HepG2 (cell line): ENCODE measurements at regions not wholly inside any gene's neighbourhood (a gene's known extent, or its start where the extent isn't known, plus 50 kb on each side); places are given as distances from the start of the nearest gene placed in this dataset.

Experiments used
- ATAC-seq: fragments of 200-7000 bp; cut with Tn5 transposase; 3 replicates; pipeline ENCODE4 v1.9.1; 2020; ENCODE audit warnings: mild to moderate bottlenecking, moderate library complexity
- BruUV-seq: library from RNA; stranded (reverse); fragments of 400-500 nt; replicated peaks from 2 replicates; lab custom pipeline; 2021; lab: Mats Ljungman, UMichigan
- CTCF ChIA-PET: fragments of 300-600 bp; formaldehyde crosslinking; extraction: SDS; loops from one replicate; lab custom pipeline; 2021; ENCODE audit warnings: low total read pairs, inconsistent platforms, low intra/inter-chr PET ratio; lab: Yijun Ruan, JAX
- POLR2A ChIA-PET: fragments of 350-600 bp; sonication (Branson Sonifier 250); formaldehyde crosslinking; loops from one replicate; lab custom pipeline; 2020; ENCODE audit warnings: antibody characterized with exemption, inconsistent platforms; lab: Yijun Ruan, JAX
- DNase-seq: peaks from one replicate; pipeline ENCODE4 v3.0.0-alpha.2; 2015; ENCODE audit warnings: low spot score
- FAIRE-seq: peaks from 3 replicates; lab custom pipeline; 2011; peaks lifted over from hg19 to GRCh38; lab: Jason Lieb, UNC
- H2AFZ ChIP-seq: one replicate; pipeline ENCODE4 v1.6.1; 2011; ENCODE audit warnings: low read length, inconsistent platforms
- H3K27ac ChIP-seq: fragments of 300-600 bp; 3 replicates; pipeline ENCODE4 v1.8.0; 2011; ENCODE audit warnings: mixed run types, mild to moderate bottlenecking, mixed read lengths, low read length, inconsistent platforms; ENCODE audit not compliant: insufficient read depth; ENCODE audit errors: extremely low read length
- H3K27me3 ChIP-seq, 2 experiments: fragments of 200-600 bp in 1 of 2; 2 replicates in 1 of 2; 3 replicates in 1 of 2; pipeline versions ENCODE4 v1.6.0 to v1.8.0; 2011; ENCODE audit warnings: low read length in 2 of 2, mild to moderate bottlenecking in 2 of 2, moderate library complexity in 2 of 2, inconsistent platforms in 1 of 2; ENCODE audit not compliant: insufficient read depth in 2 of 2, control insufficient read depth in 1 of 2
- H3K36me3 ChIP-seq, 2 experiments: fragments of 200-600 bp in 1 of 2; replicated peaks in 1 of 2; 2 replicates in 1 of 2; 3 replicates in 1 of 2; pipeline versions ENCODE4 v1.5.1 to v1.8.0; 2011; ENCODE audit warnings: low read length in 2 of 2, inconsistent platforms in 1 of 2; ENCODE audit not compliant: insufficient read depth in 2 of 2, control insufficient read depth in 1 of 2
- H3K4me1 ChIP-seq: 2 replicates; pipeline ENCODE4 v1.5.1; 2012; ENCODE audit warnings: low read length, inconsistent platforms; ENCODE audit not compliant: insufficient read depth
- H3K4me2 ChIP-seq: 2 replicates; pipeline ENCODE4 v1.6.0; 2011; ENCODE audit warnings: low read depth, low read length, inconsistent platforms
- H3K4me3 ChIP-seq, 3 experiments: fragments of 200-600 bp in 1 of 3; sonication (generic), shearing (Covaris generic) in 1 of 3; replicated peaks in 1 of 3; 2 replicates each; pipeline ENCODE4 v1.5.1; 2011 to 2016; ENCODE audit warnings: low read length in 3 of 3, inconsistent platforms in 2 of 3, low read depth in 2 of 3, mild to moderate bottlenecking in 2 of 3, control low read depth in 1 of 3, mixed read lengths in 1 of 3; ENCODE audit not compliant: insufficient read depth in 1 of 3
- H3K79me2 ChIP-seq: one replicate; pipeline ENCODE4 v1.6.1; 2011; ENCODE audit warnings: low read length, inconsistent platforms; ENCODE audit not compliant: insufficient read depth
- H3K9ac ChIP-seq: 2 replicates; pipeline ENCODE4 v1.6.0; 2011; ENCODE audit warnings: mild to moderate bottlenecking, low read depth, low read length, inconsistent platforms; ENCODE audit not compliant: insufficient read depth
- H3K9me3 ChIP-seq: 2 replicates; pipeline ENCODE4 v1.5.1; 2012; ENCODE audit warnings: mild to moderate bottlenecking, low read length
- H4K20me1 ChIP-seq: 2 replicates; pipeline ENCODE4 v1.6.0; 2011; ENCODE audit warnings: inconsistent platforms, mild to moderate bottlenecking, low read length, moderate library complexity; ENCODE audit not compliant: insufficient read depth
- ASH2L ChIP-seq: fragments of 300-600, 200-600 bp; sonication (generic); IDR thresholded peaks from 2 replicates; pipeline ENCODE4 v1.7.0; 2017; ENCODE audit warnings: low read depth, mild to moderate bottlenecking, moderate library complexity, mixed read lengths, low read length; ENCODE audit not compliant: insufficient read length
- DBP ChIP-seq: sonication (generic); formaldehyde crosslinking; IDR thresholded peaks from 2 replicates; pipeline ENCODE4 v1.4.0; 2020; ENCODE audit warnings: missing genetic modification reagents; ENCODE audit errors: not compliant biosample characterization
- FOXO1 ChIP-seq: sonication (generic); formaldehyde crosslinking; IDR thresholded peaks from 2 replicates; pipeline ENCODE4 v1.4.0; 2020; ENCODE audit warnings: missing genetic modification reagents
- MXD1 ChIP-seq: sonication (generic); formaldehyde crosslinking; IDR thresholded peaks from 2 replicates; pipeline ENCODE4 v1.4.0; 2020; ENCODE audit warnings: mild to moderate bottlenecking, missing genetic modification reagents
- NFE2 ChIP-seq: sonication (generic); formaldehyde crosslinking; IDR thresholded peaks from 2 replicates; pipeline ENCODE4 v1.4.0; 2020; ENCODE audit warnings: missing genetic modification reagents
- NR2F2 ChIP-seq: IDR thresholded peaks from 2 replicates; pipeline ENCODE4 v1.6.1; 2012; ENCODE audit warnings: low read depth, inconsistent platforms, borderline replicate concordance
- PBX3 ChIP-seq: sonication (generic); formaldehyde crosslinking; IDR thresholded peaks from 2 replicates; pipeline ENCODE4 v1.8.1; 2023; ENCODE audit warnings: missing genetic modification reagents, inconsistent platforms, borderline replicate concordance
- RBAK ChIP-seq: sonication (generic); formaldehyde crosslinking; IDR thresholded peaks from 2 replicates; pipeline ENCODE4 v1.5.1; 2020; ENCODE audit warnings: mild to moderate bottlenecking, missing genetic modification reagents
- RXRB ChIP-seq: IDR thresholded peaks from 2 replicates; pipeline ENCODE4 v1.6.1; 2016; ENCODE audit warnings: borderline replicate concordance, missing genetic modification reagents, missing compliant biosample characterization
- SATB2 ChIP-seq: sonication (generic); formaldehyde crosslinking; IDR thresholded peaks from 2 replicates; pipeline ENCODE4 v1.5.0; 2020; ENCODE audit warnings: missing genetic modification reagents
- SOX6 ChIP-seq, 2 experiments: fragments of 450-650 bp in 1 of 2; sonication (generic) in 1 of 2; formaldehyde crosslinking in 1 of 2; IDR thresholded peaks; 2 replicates each; pipeline versions ENCODE4 v1.4.0 to v1.6.1; 2017 to 2020; ENCODE audit warnings: antibody characterized with exemption in 1 of 2, mild to moderate bottlenecking in 1 of 2, missing genetic modification reagents in 1 of 2
- TBL1XR1 ChIP-seq: fragments of 150-350 bp; IDR thresholded peaks from 2 replicates; pipeline ENCODE4 v1.6.1; 2014; ENCODE audit warnings: borderline replicate concordance, low read length; ENCODE audit not compliant: partially characterized antibody
- TCF7 ChIP-seq: sonication (generic); IDR thresholded peaks from 2 replicates; pipeline ENCODE4 v1.6.1; 2016; ENCODE audit warnings: antibody characterized with exemption, low read depth
- ZNF484 ChIP-seq: sonication (generic); formaldehyde crosslinking; IDR thresholded peaks from 2 replicates; pipeline ENCODE4 v1.5.1; 2020; ENCODE audit warnings: mild to moderate bottlenecking, low read depth, missing genetic modification reagents, borderline replicate concordance
- ZNF607 ChIP-seq: sonication (generic); formaldehyde crosslinking; IDR thresholded peaks from 2 replicates; pipeline ENCODE4 v1.5.1; 2020; ENCODE audit warnings: missing genetic modification reagents, mild to moderate bottlenecking, borderline replicate concordance
- ZXDC ChIP-seq: sonication (generic); formaldehyde crosslinking; IDR thresholded peaks from 2 replicates; pipeline ENCODE4 v1.5.0; 2020; ENCODE audit warnings: mild to moderate bottlenecking, missing genetic modification reagents
- WGBS: methylation state at CpG from one replicate; pipeline ENCODE4 v1.1.6; 2017; ENCODE audit warnings: low lambda C conversion rate; 5-methylcytosine and 5-hydroxymethylcytosine counted together
- in situ Hi-C: cut with HindIII; loops from 2 replicates; pipeline ENCODE4 v1.10.0; 2017; ENCODE audit warnings: low pct_unique_long_range_greater_than_20kb; ENCODE audit not compliant: extremely low pct_ligation_motif_present
- intact Hi-C: fragments of 100-400 bp; cut with micrococcal nuclease; formaldehyde crosslinking; loops from one replicate; pipeline ENCODE4 v1.10.0; 2022; ENCODE audit not compliant: unreplicated experiment

- BruUV-seq: no TSS peak
- Histone ChIP-seq H3K9me3 (peaks cover 7% of the 10 kb centered on the region; the same call in 1 of the 2 replicates), H3K4me1 (no peaks in the 10 kb centered on the region), H4K20me1 (no peaks in the 10 kb centered on the region), H3K4me3 (no peak overlapping the region), H3K4me2 (no peak overlapping the region), H2AFZ (no peak overlapping the region), H3K36me3 (no peaks in the 10 kb centered on the region), H3K9ac (no peak overlapping the region), H3K79me2 (no peaks in the 10 kb centered on the region), H3K27me3 (peaks cover 0 to 4% of the 10 kb centered on the region in 2 experiments; a peak in 1 of 5 replicates), H3K27ac (no peak overlapping the region)
- ChIA-PET CTCF (no interaction called here), POLR2A (no interaction called here)
- WGBS: 12% methylated on average over 11 of the region's 11 CpGs
- no peak for TF ChIP-seq ASH2L
- TF ChIP-seq DBP (CRISPR knock-in tag): no peak
- TF ChIP-seq FOXO1: no peak
- TF ChIP-seq SATB2 (CRISPR knock-in tag): no peak
- TF ChIP-seq ZNF484 (CRISPR knock-in tag): no peak
- no peak for TF ChIP-seq TCF7
- no peak for TF ChIP-seq NR2F2
- no peak for TF ChIP-seq ZXDC (CRISPR knock-in tag)
- no peak for TF ChIP-seq PBX3 (CRISPR knock-in tag)
- TF ChIP-seq TBL1XR1: no peak
- no peak for TF ChIP-seq ZNF607 (CRISPR knock-in tag)
- no peak for TF ChIP-seq MXD1 (CRISPR knock-in tag)
- TF ChIP-seq RXRB (CRISPR knock-in tag): no peak
- no peak for TF ChIP-seq RBAK (CRISPR knock-in tag)
- no peak for TF ChIP-seq NFE2 (CRISPR knock-in tag)
- TF ChIP-seq SOX6 (IDR thresholded peaks at IDR 0.05): no peak
- TF ChIP-seq SOX6 (CRISPR knock-in tag; IDR thresholded peaks at IDR 0.05): no peak
- intact Hi-C loops (no loop called here), in situ Hi-C loops (no loop called here)
- FAIRE-seq: no peak
- ATAC-seq: no peak
- DNase-seq: no peak
Observed at GRCh38 chr11:19615341-19616183, 97.1 kb upstream of the NAV2 start.
